Activated T-helper 9 cell treated with anti-CD3 and anti-CD28 coated beads, Interleukin-2, amount 50 U/mL, for 16 hours (primary cell): ENCODE measurements at regions not wholly inside any gene's neighbourhood (a gene's known extent, or its start where the extent isn't known, plus 50 kb on each side); places are given as distances from the start of the nearest gene placed in this dataset.

ENCODE experiments used
- DNase-seq: peaks from one replicate; pipeline ENCODE4 v3.0.0-alpha.2; 2020; ENCODE audit warnings: low read depth

- DNase-seq: no peak
Observed at GRCh38 chr15:26182441-26182840, 319.3 kb upstream of the ATP10A start.

- no peak for DNase-seq
Observed at GRCh38 chr15:26179906-26180305, 316.8 kb upstream of the ATP10A start.

GRCh38 chr15:26178640-26179220 lies 315.6 kb upstream of the ATP10A start:
- no peak for DNase-seq

- DNase-seq: no peak
Observed at GRCh38 chr15:26177816-26178215, 314.7 kb upstream of the ATP10A start.

GRCh38 chr15:26176831-26177230 lies 313.7 kb upstream of the ATP10A start:
- no peak for DNase-seq

GRCh38 chr15:26171266-26171665 lies 308.1 kb upstream of the ATP10A start:
- DNase-seq: no peak

- DNase-seq: no peak
Observed at GRCh38 chr15:26166429-26166828, 303.3 kb upstream of the ATP10A start.

- DNase-seq: no peak
Observed at GRCh38 chr15:26165546-26165945, 302.4 kb upstream of the ATP10A start.

- DNase-seq: no peak
Observed at GRCh38 chr15:26160343-26160742, 297.2 kb upstream of the ATP10A start.

GRCh38 chr15:26158176-26158575 lies 295.0 kb upstream of the ATP10A start:
- no peak for DNase-seq

GRCh38 chr15:26157081-26157480 lies 294.0 kb upstream of the ATP10A start:
- no peak for DNase-seq

- no peak for DNase-seq
Observed at GRCh38 chr15:26156051-26156450, 292.9 kb upstream of the ATP10A start.

GRCh38 chr15:26148156-26148860 lies 285.2 kb upstream of the ATP10A start:
- no peak for DNase-seq

GRCh38 chr15:26146202-26146601 lies 283.1 kb upstream of the ATP10A start:
- no peak for DNase-seq

- DNase-seq: no peak
Observed at GRCh38 chr15:26145796-26146195, 282.7 kb upstream of the ATP10A start.

- DNase-seq: no peak
Observed at GRCh38 chr15:26144836-26145235, 281.7 kb upstream of the ATP10A start.

GRCh38 chr15:26143221-26143620 lies 280.1 kb upstream of the ATP10A start:
- no peak for DNase-seq

- DNase-seq: no peak
Observed at GRCh38 chr15:26134812-26135211, 271.7 kb upstream of the ATP10A start.

GRCh38 chr15:26134152-26134551 lies 271.0 kb upstream of the ATP10A start:
- no peak for DNase-seq

GRCh38 chr15:26132811-26133210 lies 269.7 kb upstream of the ATP10A start:
- no peak for DNase-seq

- DNase-seq: no peak
Observed at GRCh38 chr15:26129852-26130251, 266.7 kb upstream of the ATP10A start.

- no peak for DNase-seq
Observed at GRCh38 chr15:26128611-26129140, 265.5 kb upstream of the ATP10A start.

- no peak for DNase-seq
Observed at GRCh38 chr15:26126819-26127387, 263.8 kb upstream of the ATP10A start.
